ENCODE measurements at regions not wholly inside any gene's neighbourhood (a gene's known extent, or its start where the extent isn't known, plus 50 kb on each side); places are given as distances from the start of the nearest gene placed in this dataset.
"Not testable (repeated sequence)": the region's sequence is repeated elsewhere in the genome, so short reads cannot be mapped to it uniquely, and the experiment has no call there.

DNA sequence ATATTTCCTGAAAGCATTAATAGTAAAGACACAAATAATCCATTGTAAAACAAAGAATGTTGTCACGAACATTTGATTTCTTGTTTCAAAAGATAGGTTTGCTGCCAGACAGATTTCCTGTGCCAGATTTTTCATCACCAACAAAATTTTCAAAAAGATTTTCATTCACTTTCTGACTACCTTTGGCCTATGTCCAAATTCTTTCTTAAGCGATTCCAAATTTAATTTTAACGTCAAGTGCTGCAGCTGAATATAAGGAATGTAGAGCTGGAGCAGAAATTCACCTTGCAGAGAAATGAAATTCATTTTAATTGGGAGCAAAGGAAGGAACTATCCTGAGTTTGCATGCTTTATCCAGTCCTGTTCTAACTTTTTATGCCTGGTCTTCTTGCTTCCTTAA lies 277.4 kb downstream of the CCER1 start:
- Mint-ChIP-seq H3K9me3 (no peaks in the 10 kb centered on the region), H3K4me3 (no peak overlapping the region), H3K36me3 (ENCODE audit: low read depth) (no peaks in the 10 kb centered on the region), H3K27ac (no peak overlapping the region), H3K27me3 (no peaks in the 10 kb centered on the region), H3K4me1 (no peaks in the 10 kb centered on the region)
- intact Hi-C loops (cut with micrococcal nuclease): no loop called here
- ATAC-seq (ENCODE audit: low read depth): no peak
- TF ChIP-seq, protein P1, sequence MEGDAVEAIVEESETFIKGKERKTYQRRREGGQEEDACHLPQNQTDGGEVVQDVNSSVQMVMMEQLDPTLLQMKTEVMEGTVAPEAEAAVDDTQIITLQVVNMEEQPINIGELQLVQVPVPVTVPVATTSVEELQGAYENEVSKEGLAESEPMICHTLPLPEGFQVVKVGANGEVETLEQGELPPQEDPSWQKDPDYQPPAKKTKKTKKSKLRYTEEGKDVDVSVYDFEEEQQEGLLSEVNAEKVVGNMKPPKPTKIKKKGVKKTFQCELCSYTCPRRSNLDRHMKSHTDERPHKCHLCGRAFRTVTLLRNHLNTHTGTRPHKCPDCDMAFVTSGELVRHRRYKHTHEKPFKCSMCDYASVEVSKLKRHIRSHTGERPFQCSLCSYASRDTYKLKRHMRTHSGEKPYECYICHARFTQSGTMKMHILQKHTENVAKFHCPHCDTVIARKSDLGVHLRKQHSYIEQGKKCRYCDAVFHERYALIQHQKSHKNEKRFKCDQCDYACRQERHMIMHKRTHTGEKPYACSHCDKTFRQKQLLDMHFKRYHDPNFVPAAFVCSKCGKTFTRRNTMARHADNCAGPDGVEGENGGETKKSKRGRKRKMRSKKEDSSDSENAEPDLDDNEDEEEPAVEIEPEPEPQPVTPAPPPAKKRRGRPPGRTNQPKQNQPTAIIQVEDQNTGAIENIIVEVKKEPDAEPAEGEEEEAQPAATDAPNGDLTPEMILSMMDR (IDR thresholded peaks at IDR 0.05): no peak
- POLR2A ChIA-PET: no interaction called here
- DNase-seq: no peak
- CTCF ChIA-PET: no interaction called here

GRCh38 chr12:90677055-90677454 lies 277.9 kb downstream of the CCER1 start:
- H3K4me1 Mint-ChIP-seq: no peaks in the 10 kb centered on the region
- TF ChIP-seq, protein P1 (IDR thresholded peaks at IDR 0.05): no peak
- H3K9me3 Mint-ChIP-seq: no peaks in the 10 kb centered on the region
- CTCF ChIA-PET: no interaction called here
- no peak overlapping the region for H3K4me3 Mint-ChIP-seq
- no peak for ATAC-seq (ENCODE audit: low read depth)
- intact Hi-C loops (cut with micrococcal nuclease): no loop called here
- POLR2A ChIA-PET: no interaction called here
- no peak for DNase-seq
- no peak overlapping the region for H3K27ac Mint-ChIP-seq
- no peaks in the 10 kb centered on the region for H3K27me3 Mint-ChIP-seq
- H3K36me3 Mint-ChIP-seq (ENCODE audit: low read depth): no peaks in the 10 kb centered on the region

GRCh38 chr12:90675106-90675505 lies 279.9 kb downstream of the CCER1 start:
- CTCF ChIA-PET: no interaction called here
- ATAC-seq (ENCODE audit: low read depth): no peak
- POLR2A ChIA-PET: no interaction called here
- TF ChIP-seq, protein P1 (IDR thresholded peaks at IDR 0.05): no peak
- Mint-ChIP-seq H3K9me3 (no peaks in the 10 kb centered on the region), H3K4me3 (no peak overlapping the region), H3K27me3 (no peaks in the 10 kb centered on the region), H3K36me3 (ENCODE audit: low read depth) (no peaks in the 10 kb centered on the region), H3K4me1 (no peaks in the 10 kb centered on the region), H3K27ac (no peak overlapping the region)
- intact Hi-C loops (cut with micrococcal nuclease): no loop called here
- no peak for DNase-seq

GRCh38 chr12:90672081-90672480 lies 282.9 kb downstream of the CCER1 start:
- H3K4me1 Mint-ChIP-seq: no peaks in the 10 kb centered on the region
- TF ChIP-seq, protein P1 (IDR thresholded peaks at IDR 0.05): no peak
- H3K4me3 Mint-ChIP-seq: no peak overlapping the region
- intact Hi-C loops (cut with micrococcal nuclease): no loop called here
- DNase-seq (no peak), ATAC-seq (ENCODE audit: low read depth) (no peak)
- H3K36me3 Mint-ChIP-seq (ENCODE audit: low read depth): no peaks in the 10 kb centered on the region
- no peak overlapping the region for H3K27ac Mint-ChIP-seq
- peaks cover 3% of the 10 kb centered on the region for H3K9me3 Mint-ChIP-seq
- ChIA-PET CTCF (no interaction called here), POLR2A (no interaction called here)
- H3K27me3 Mint-ChIP-seq: no peaks in the 10 kb centered on the region

DNA sequence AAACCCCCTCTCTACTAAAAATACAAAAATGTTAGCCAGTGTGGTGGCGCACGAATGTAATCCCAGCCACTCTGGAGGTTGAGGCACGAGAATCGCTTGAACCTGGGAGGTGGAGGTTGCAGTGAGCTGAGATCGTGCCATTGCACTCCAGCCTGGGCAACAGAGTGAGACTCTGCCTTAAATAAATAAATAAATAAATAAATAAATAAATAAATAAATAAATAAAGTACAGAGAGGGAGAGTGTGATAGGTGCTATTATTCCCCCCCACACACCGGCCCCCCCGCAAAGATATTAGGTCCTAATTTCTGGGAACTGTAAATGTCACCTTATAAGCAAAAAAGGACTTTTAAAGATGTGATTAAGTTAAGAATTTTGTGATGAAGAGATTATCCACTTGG lies 291.0 kb downstream of the CCER1 start:
- ATAC-seq (ENCODE audit: low read depth); H3K27ac Mint-ChIP-seq; H3K4me1 Mint-ChIP-seq; DNase-seq; intact Hi-C loops (cut with micrococcal nuclease); H3K4me3 Mint-ChIP-seq; CTCF ChIA-PET; H3K36me3 Mint-ChIP-seq (ENCODE audit: low read depth); POLR2A ChIA-PET; H3K27me3 Mint-ChIP-seq; H3K9me3 Mint-ChIP-seq: not testable (repeated sequence)

GRCh38 chr12:90659060-90659459 lies 295.9 kb downstream of the CCER1 start:
- intact Hi-C loops (cut with micrococcal nuclease): no loop called here
- CTCF ChIA-PET: no interaction called here
- TF ChIP-seq, protein P1 (IDR thresholded peaks at IDR 0.05): no peak

More at GRCh38 chr12:90659060-90659459, 295.9 kb downstream of the CCER1 start:
- ATAC-seq (ENCODE audit: low read depth): no peak
- no peak for DNase-seq
- POLR2A ChIA-PET: no interaction called here
- no peaks in the 10 kb centered on the region for H3K9me3 Mint-ChIP-seq
- no peaks in the 10 kb centered on the region for H3K27me3 Mint-ChIP-seq
- no peak overlapping the region for H3K4me3 Mint-ChIP-seq
- H3K4me1 Mint-ChIP-seq: no peaks in the 10 kb centered on the region
- no peak overlapping the region for H3K27ac Mint-ChIP-seq
- H3K36me3 Mint-ChIP-seq (ENCODE audit: low read depth): no peaks in the 10 kb centered on the region

Measured in activated B cell treated with CpG ODN at 0.5 μM for 24 hours (primary cell).